ENCODE measurements at regions not wholly inside any gene's neighbourhood (a gene's known extent, or its start where the extent isn't known, plus 50 kb on each side); places are given as distances from the start of the nearest gene placed in this dataset.

DNA sequence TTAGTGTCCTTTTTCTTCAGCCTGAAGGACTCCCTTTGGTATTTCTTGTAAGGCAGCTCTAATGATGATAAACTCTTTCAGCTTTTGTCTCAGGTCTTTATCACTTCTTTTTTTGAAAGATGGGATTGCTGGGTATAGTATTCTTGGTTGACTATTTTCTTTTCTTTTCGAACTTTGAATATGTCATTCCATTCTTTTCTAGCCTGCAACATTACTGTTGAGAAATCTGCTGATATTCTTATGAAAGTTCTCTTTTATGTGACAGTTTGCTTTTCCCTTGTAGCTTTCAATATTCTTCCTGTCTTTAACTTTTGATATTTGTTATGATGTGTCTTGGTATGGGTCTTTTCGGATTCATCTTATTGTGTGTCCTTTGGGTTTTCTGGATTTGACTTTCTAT lies 107.6 kb upstream of the SRD5A3 start:
- TF ChIP-seq, protein P1, sequence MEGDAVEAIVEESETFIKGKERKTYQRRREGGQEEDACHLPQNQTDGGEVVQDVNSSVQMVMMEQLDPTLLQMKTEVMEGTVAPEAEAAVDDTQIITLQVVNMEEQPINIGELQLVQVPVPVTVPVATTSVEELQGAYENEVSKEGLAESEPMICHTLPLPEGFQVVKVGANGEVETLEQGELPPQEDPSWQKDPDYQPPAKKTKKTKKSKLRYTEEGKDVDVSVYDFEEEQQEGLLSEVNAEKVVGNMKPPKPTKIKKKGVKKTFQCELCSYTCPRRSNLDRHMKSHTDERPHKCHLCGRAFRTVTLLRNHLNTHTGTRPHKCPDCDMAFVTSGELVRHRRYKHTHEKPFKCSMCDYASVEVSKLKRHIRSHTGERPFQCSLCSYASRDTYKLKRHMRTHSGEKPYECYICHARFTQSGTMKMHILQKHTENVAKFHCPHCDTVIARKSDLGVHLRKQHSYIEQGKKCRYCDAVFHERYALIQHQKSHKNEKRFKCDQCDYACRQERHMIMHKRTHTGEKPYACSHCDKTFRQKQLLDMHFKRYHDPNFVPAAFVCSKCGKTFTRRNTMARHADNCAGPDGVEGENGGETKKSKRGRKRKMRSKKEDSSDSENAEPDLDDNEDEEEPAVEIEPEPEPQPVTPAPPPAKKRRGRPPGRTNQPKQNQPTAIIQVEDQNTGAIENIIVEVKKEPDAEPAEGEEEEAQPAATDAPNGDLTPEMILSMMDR (optimal IDR thresholded peaks at IDR 0.05 in 1 of 3, IDR thresholded peaks at IDR 0.05 in 1 of 3, conservative IDR thresholded peaks at IDR 0.05 in 1 of 3; ENCODE audit: extremely low read depth in 1 of 3, insufficient read depth in 2 of 3, low read length in 3 of 3), result no peak
- no peak for TF ChIP-seq EZH2 (IDR thresholded peaks at IDR 0.05; ENCODE audit: low read length)

Measured in keratinocyte (primary cell).